ENCODE measurements at regions not wholly inside any gene's neighbourhood (a gene's known extent, or its start where the extent isn't known, plus 50 kb on each side); places are given as distances from the start of the nearest gene placed in this dataset.

DNA sequence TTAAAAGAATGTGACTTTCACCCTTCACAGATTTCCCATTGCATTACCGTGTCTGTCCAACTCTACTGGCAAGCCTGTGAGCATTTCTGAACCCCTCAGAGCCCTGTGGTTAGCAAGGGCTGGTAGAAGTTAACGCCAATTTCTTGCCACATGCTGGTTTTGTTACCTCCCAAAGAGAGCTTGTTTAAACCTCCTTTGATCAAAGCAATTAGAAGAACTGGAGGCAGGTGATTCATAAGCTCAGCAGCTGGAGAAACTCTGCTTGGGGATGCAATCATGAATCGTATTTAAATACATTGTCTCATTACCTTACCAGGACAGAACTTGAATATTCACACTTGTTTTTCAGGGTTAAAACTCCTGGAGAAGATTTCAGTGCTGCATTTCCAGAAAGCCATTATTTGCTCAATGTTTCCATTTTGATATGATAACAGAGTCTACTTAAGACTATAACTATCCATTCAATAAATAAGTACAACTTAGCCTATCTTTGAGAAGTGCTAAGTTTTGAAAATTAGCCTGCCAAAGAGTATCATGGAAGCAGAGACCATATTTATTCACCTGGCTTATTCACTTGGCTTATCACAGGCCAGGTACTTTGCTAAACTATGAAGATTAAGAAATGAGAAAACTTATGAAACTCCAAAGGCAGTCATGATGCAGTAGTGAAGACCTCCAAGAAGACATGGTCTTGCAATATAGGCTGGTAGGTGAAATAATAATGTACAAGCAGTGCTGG, 292.8 kb downstream of the INSIG2 start:
- H3K4me1 ChIP-seq (replicated peaks in 1 of 2) = no peaks in the 10 kb centered on the region
- no peaks in the 10 kb centered on the region for H3K27me3 ChIP-seq
- H3K27ac ChIP-seq = no peak overlapping the region
- no peaks in the 10 kb centered on the region for H3K36me3 ChIP-seq (replicated peaks in 1 of 2)
- no peak overlapping the region for H3K4me3 ChIP-seq
- intact Hi-C loops (cut with DNase I) = no loop called here
- no peaks in the 10 kb centered on the region for H3K9me3 ChIP-seq (replicated peaks in 1 of 3)
- no peak for DNase-seq
- WGBS, 4 donors = 54 to 63% (median 59%) methylated on average over 3 of the region's 3 CpGs
- TF ChIP-seq, protein P1, sequence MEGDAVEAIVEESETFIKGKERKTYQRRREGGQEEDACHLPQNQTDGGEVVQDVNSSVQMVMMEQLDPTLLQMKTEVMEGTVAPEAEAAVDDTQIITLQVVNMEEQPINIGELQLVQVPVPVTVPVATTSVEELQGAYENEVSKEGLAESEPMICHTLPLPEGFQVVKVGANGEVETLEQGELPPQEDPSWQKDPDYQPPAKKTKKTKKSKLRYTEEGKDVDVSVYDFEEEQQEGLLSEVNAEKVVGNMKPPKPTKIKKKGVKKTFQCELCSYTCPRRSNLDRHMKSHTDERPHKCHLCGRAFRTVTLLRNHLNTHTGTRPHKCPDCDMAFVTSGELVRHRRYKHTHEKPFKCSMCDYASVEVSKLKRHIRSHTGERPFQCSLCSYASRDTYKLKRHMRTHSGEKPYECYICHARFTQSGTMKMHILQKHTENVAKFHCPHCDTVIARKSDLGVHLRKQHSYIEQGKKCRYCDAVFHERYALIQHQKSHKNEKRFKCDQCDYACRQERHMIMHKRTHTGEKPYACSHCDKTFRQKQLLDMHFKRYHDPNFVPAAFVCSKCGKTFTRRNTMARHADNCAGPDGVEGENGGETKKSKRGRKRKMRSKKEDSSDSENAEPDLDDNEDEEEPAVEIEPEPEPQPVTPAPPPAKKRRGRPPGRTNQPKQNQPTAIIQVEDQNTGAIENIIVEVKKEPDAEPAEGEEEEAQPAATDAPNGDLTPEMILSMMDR (IDR thresholded peaks at IDR 0.05) = no peak
- no peak for TF ChIP-seq POLR2A (IDR thresholded peaks at IDR 0.05)

DNA sequence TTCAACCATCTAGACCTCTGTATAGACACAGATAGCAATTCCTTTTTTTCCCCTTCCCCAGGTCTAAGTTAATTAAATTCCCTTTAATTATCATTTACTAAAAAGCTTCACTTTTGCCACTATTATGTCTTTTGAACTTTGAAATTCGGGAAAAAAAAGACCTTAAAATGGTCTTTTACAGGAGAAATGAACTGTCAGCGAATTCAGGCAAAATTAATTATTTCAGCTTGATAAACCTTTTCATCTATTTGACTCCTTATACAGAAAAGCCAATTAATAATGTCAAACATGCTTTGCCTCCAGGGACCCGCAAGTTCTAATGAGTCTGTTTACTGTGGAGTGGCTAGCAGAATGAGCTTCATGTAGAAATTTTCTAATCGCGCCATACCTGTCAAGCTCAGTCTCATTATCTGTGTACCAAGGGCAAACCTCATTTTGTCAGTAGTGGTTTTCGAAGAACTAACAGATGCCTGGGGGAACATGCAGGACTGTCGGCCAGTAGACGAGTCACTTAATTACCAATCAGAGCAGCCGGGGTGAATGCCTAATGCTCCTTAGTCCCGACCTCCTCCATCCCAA, 287.7 kb downstream of the INSIG2 start:
- H3K27ac ChIP-seq = no peak overlapping the region

DNA sequence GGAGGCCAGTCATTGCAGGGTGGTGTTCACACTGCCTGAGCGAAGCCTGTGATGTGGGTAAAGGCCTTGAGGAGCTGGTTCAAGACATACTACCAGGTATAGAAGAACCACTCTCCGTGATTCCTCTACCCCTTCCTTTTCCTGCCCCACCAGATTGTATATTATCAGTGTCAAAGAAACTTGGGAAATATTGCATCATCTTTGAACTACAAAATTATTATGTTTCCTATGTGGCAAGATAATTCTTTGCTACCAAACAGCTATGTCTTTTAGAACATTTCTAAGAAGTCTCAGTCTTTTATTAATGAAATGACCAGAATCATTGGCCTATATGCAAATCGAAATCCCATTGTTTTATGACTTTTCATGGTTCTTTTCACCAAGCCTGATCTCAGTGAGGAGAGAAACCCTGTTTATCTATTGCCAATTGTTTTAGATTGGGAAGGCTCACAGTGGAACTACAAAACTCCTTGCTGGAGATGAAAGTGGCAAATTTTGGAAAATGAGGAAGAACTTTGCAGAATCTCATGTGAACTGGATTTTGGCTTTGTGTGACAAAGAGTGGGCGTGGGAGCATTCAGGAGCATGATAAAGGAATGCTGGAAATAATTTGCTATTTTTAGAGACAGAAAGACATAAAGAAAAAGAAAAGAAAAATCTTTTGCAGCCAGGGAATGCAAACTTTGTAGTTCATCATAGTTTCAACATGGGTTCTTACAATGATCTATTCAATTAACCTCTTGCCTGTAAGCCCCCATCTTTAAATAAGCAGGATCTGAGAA, 286.9 kb downstream of the INSIG2 start:
- Histone ChIP-seq H3K27me3 (no peaks in the 10 kb centered on the region), H3K4me3 (no peak overlapping the region), H3K36me3 (replicated peaks in 1 of 2) (no peaks in the 10 kb centered on the region), H3K27ac (no peak overlapping the region), H3K9me3 (replicated peaks in 1 of 3) (no peaks in the 10 kb centered on the region), H3K4me1 (replicated peaks in 1 of 2) (no peaks in the 10 kb centered on the region)
- intact Hi-C loops (cut with DNase I) = no loop called here
- DNase-seq = no peak
- TF ChIP-seq POLR2A (IDR thresholded peaks at IDR 0.05) = no peak
- TF ChIP-seq, protein P1 (IDR thresholded peaks at IDR 0.05) = no peak
- 54 to 55% (median 55%) methylated on average over 4 of the region's 4 CpGs for WGBS, 4 donors

More for the DNA sequence above, 287.7 kb downstream of the INSIG2 start:
- WGBS, 4 donors = 72 to 80% (median 79%) methylated on average over 10 of the region's 10 CpGs
- TF ChIP-seq POLR2A (IDR thresholded peaks at IDR 0.05) = no peak
- TF ChIP-seq, protein P1 (IDR thresholded peaks at IDR 0.05) = no peak
- no peak for DNase-seq
- H3K27me3 ChIP-seq = no peaks in the 10 kb centered on the region
- H3K9me3 ChIP-seq (replicated peaks in 1 of 3) = no peaks in the 10 kb centered on the region
- H3K36me3 ChIP-seq (replicated peaks in 1 of 2) = no peaks in the 10 kb centered on the region
- no peaks in the 10 kb centered on the region for H3K4me1 ChIP-seq (replicated peaks in 1 of 2)
- intact Hi-C loops (cut with DNase I) = no loop called here
- H3K4me3 ChIP-seq = no peak overlapping the region

Data from adrenal gland (tissue), 9 donors.